AG04449 (cell line): ENCODE measurements at regions not wholly inside any gene's neighbourhood (a gene's known extent, or its start where the extent isn't known, plus 50 kb on each side); places are given as distances from the start of the nearest gene placed in this dataset.

ENCODE experiments used
- CTCF ChIA-PET: fragments of 350-600 bp; formaldehyde crosslinking; extraction: SDS; loops from one replicate; lab custom pipeline; 2021; ENCODE audit warnings: antibody characterized with exemption; lab: Yijun Ruan, JAX
- POLR2A ChIA-PET: fragments of 400-600, 350-600 bp; formaldehyde crosslinking; extraction: SDS; loops from one replicate; lab custom pipeline; 2020; ENCODE audit warnings: antibody characterized with exemption, inconsistent platforms; lab: Yijun Ruan, JAX
- DNase-seq: peaks from one replicate; pipeline ENCODE4 v3.0.0-alpha.2; 2010; ENCODE audit warnings: low read depth, low spot score
- H3K4me3 ChIP-seq: 2 replicates; pipeline ENCODE4 v1.5.1; 2011; ENCODE audit warnings: low read depth, mild to moderate bottlenecking, control low read depth, low read length
- CTCF ChIP-seq: IDR thresholded peaks from one replicate; pipeline ENCODE4 v1.5.1; 2011; ENCODE audit warnings: mild to moderate bottlenecking, moderate library complexity, low read length, control low read depth, inconsistent platforms; ENCODE audit not compliant: insufficient read depth; ENCODE audit errors: missing control alignments

GRCh38 chr3:182092662-182093262 is 381.0 kb downstream of the SOX2 start:
- no peak for TF ChIP-seq CTCF
- no peak overlapping the region for H3K4me3 ChIP-seq
- CTCF ChIA-PET: no interaction called here
- POLR2A ChIA-PET: no interaction called here
- DNase-seq: no peak

GRCh38 chr3:182094321-182094720 is 382.6 kb downstream of the SOX2 start:
- CTCF ChIA-PET: no interaction called here
- no peak for DNase-seq
- POLR2A ChIA-PET: no interaction called here
- no peak for TF ChIP-seq CTCF
- H3K4me3 ChIP-seq: no peak overlapping the region

GRCh38 chr3:182104881-182105280 is 393.2 kb downstream of the SOX2 start:
- POLR2A ChIA-PET: no interaction called here

GRCh38 chr3:182105875-182106274 is 394.1 kb downstream of the SOX2 start:
- ChIA-PET CTCF (no interaction called here), POLR2A (no interaction called here)
- no peak for DNase-seq
- H3K4me3 ChIP-seq: no peak overlapping the region
- TF ChIP-seq CTCF: no peak

More at GRCh38 chr3:182104881-182105280, 393.2 kb downstream of the SOX2 start:
- DNase-seq: no peak
- CTCF ChIA-PET: no interaction called here
- no peak overlapping the region for H3K4me3 ChIP-seq
- no peak for TF ChIP-seq CTCF

GRCh38 chr3:182108371-182108770 is 396.6 kb downstream of the SOX2 start:
- no peak for TF ChIP-seq CTCF
- POLR2A ChIA-PET: no interaction called here
- DNase-seq: no peak
- CTCF ChIA-PET: no interaction called here
- H3K4me3 ChIP-seq: no peak overlapping the region

- CTCF ChIA-PET: no interaction called here
Measured at GRCh38 chr3:182111967-182112366, 400.2 kb downstream of the SOX2 start.

More at GRCh38 chr3:182111967-182112366, 400.2 kb downstream of the SOX2 start:
- DNase-seq: no peak
- no peak overlapping the region for H3K4me3 ChIP-seq
- TF ChIP-seq CTCF: no peak
- POLR2A ChIA-PET: no interaction called here
